ENCODE measurements at regions not wholly inside any gene's neighbourhood (a gene's known extent, or its start where the extent isn't known, plus 50 kb on each side); places are given as distances from the start of the nearest gene placed in this dataset.

DNA sequence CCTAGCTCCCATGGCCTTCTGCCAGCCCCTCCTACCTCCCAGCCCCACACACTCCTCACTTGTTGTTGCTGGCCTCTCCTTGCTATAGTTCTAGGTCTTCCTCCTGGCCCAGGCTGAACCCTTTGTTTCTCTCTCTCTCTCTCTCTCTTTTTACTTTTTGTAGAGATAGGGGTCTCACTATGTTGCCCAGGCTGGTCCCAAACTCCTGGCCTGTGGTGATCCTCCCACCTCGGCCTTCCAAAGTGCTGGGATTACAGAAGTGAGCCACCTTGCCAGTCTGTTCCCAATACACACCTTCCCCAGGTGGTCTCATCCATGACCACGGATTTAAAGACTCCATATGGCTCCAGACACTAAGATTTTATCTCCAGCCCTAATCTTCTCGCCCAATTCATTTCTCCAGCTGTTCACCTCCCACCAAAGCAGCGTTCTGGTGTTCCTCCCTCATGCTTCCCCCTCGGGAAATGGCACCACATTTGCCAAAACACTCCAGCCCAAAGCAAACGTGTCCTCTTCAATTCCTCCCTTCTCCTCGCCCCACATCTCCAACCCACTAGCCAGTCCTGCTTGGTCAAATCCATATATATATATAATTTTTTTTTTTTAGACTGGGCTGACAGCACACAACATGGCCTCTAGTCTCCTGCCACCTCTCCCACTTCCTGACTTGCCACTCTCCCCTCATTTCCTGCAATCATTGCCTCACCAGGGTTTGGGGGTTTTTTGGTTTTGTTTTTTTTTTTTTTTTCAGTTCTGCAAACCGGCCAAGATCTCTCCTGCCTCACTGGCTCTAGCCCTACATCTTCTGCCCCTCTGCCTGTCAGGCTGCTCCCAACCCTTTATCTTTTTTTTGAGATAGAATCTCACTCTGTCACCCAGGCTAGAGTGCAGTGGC lies 104.4 kb downstream of the NCR2 start:
- DNase-seq (no peak), ATAC-seq (ENCODE audit: low read depth) (peak; percentile 91)
- Mint-ChIP-seq H3K36me3 (ENCODE audit: low read depth) (no peaks in the 10 kb centered on the region), H3K27ac (peak overlapping the region; percentile 90), H3K4me3 (peak overlapping the region; percentile 21), H3K27me3 (peaks cover 9% of the 10 kb centered on the region), H3K9me3 (no peaks in the 10 kb centered on the region), H3K4me1 (peaks cover 42% of the 10 kb centered on the region)
- intact Hi-C loops (cut with micrococcal nuclease) = loop anchor here (1.0 to 5.0 kb wide), 2 partner anchors 13 to 108 kb away; partner anchors contain the start of gene FOXP4
- ChIA-PET CTCF (interaction anchor here (1.5 kb wide), 1 partner anchor 15 kb away, joined by 6 read pairs; no protein-coding TSS in a partner anchor), POLR2A (interaction anchor here (0.6 to 1.7 kb wide), 5 partner anchors 12 to 284 kb away, joined by 3 to 8 read pairs (median 4); no protein-coding TSS in a partner anchor)
- TF ChIP-seq, protein P1, sequence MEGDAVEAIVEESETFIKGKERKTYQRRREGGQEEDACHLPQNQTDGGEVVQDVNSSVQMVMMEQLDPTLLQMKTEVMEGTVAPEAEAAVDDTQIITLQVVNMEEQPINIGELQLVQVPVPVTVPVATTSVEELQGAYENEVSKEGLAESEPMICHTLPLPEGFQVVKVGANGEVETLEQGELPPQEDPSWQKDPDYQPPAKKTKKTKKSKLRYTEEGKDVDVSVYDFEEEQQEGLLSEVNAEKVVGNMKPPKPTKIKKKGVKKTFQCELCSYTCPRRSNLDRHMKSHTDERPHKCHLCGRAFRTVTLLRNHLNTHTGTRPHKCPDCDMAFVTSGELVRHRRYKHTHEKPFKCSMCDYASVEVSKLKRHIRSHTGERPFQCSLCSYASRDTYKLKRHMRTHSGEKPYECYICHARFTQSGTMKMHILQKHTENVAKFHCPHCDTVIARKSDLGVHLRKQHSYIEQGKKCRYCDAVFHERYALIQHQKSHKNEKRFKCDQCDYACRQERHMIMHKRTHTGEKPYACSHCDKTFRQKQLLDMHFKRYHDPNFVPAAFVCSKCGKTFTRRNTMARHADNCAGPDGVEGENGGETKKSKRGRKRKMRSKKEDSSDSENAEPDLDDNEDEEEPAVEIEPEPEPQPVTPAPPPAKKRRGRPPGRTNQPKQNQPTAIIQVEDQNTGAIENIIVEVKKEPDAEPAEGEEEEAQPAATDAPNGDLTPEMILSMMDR (IDR thresholded peaks at IDR 0.05) = no peak

DNA sequence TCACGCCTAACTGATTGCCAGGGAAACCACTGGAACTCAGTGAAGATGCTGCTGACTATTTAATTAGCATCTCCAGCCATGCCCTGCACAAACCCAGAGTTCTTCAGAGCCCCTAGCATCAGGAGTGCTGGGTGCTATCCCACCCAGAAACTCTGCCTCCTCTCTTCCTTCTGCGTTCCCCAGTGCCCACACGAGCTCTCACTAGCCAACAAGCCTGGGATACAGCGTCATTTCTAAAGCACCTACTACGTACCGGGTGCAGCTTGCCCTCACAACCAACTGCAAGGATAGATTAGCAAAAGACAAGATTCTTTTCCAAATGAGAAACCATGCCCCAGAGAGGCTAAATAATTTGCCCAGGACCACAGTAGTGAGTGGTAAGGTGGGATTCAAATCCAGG lies 105.2 kb upstream of the FOXP4 start:
- peak overlapping the region; percentile 21 for H3K4me3 Mint-ChIP-seq
- intact Hi-C loops (cut with micrococcal nuclease) = loop anchor here (1.0 to 5.0 kb wide), 2 partner anchors 15 to 106 kb away; partner anchors contain the start of gene FOXP4
- ATAC-seq (ENCODE audit: low read depth) (no peak), DNase-seq (no peak)
- ChIA-PET POLR2A (interaction anchor here (0.6 to 1.6 kb wide), 3 partner anchors 13 to 114 kb away, joined by 5 to 8 read pairs (median 5); no protein-coding TSS in a partner anchor), CTCF (interaction anchor here (1.5 kb wide), 1 partner anchor 16 kb away, joined by 6 read pairs; no protein-coding TSS in a partner anchor)
- H3K9me3 Mint-ChIP-seq = no peaks in the 10 kb centered on the region
- H3K27me3 Mint-ChIP-seq = peaks cover 12% of the 10 kb centered on the region
- no peaks in the 10 kb centered on the region for H3K36me3 Mint-ChIP-seq (ENCODE audit: low read depth)
- H3K27ac Mint-ChIP-seq = peak overlapping the region; percentile 90
- H3K4me1 Mint-ChIP-seq = peaks cover 42% of the 10 kb centered on the region
- TF ChIP-seq, protein P1 (IDR thresholded peaks at IDR 0.05) = no peak

DNA sequence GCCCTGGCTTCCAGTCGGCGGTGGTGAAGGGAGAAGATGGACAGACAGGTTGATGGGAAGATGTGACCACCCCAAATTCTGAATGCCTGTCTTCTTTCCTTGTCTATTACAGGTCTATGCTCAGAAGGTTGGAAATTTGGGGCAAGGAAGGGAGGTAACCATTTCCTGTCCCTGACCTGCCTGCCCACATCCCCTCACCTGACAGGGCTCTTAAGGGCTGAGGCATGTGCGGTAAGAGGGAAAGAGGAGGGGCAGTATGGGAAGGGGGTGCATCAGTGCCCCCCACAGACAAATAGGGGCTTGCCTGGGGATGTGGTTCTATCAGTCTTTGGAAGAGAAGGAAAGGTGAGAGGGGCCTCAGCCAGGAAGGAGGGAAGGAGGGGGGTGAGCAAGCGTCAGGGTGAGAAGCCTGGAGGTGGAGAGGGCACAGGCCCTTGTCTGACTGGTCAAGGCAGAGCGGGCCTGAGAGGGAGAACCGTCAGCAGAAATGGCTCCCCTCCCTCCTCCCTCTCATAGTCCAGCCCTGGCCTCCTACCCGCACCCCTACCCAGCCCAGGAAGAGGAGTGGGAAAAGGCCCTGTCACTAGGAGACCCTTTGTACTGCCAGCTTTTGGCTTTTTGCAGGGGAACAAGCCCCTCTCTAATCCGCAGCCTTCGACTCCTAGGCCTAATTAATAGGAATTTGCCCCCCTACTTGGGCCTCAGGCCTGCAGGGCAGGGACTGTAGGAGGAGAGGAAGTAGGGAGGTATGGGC lies 104.4 kb upstream of the FOXP4 start:
- Mint-ChIP-seq H3K27me3 (peaks cover 12% of the 10 kb centered on the region), H3K9me3 (no peaks in the 10 kb centered on the region), H3K27ac (no peak overlapping the region), H3K4me3 (no peak overlapping the region), H3K4me1 (peaks cover 42% of the 10 kb centered on the region), H3K36me3 (ENCODE audit: low read depth) (no peaks in the 10 kb centered on the region)
- TF ChIP-seq, protein P1 (IDR thresholded peaks at IDR 0.05) = no peak
- intact Hi-C loops (cut with micrococcal nuclease) = loop anchor here (5.0 kb wide), 1 partner anchor 106 kb away; the partner anchor contains the start of gene FOXP4
- POLR2A ChIA-PET = no interaction called here
- DNase-seq (no peak), ATAC-seq (ENCODE audit: low read depth) (no peak)
- CTCF ChIA-PET = interaction anchor here (1.5 kb wide), 1 partner anchor 17 kb away, joined by 6 read pairs; no protein-coding TSS in a partner anchor

DNA sequence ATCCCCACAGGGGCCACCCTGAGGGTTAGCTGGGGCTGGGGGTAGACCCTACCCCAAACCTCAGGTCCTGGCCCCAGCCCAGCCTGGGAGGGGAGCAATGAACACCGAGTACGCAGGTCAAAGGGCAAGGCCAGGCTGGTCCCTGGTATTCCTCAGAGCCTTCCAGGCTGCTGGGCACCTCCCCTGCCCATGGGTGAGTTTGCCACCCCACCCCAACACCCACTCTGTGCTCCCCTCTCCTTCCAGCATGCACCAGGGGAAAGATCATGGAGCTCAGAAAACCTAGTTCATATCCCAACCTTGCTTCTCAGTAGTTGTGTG lies 103.9 kb upstream of the FOXP4 start:
- ChIA-PET CTCF (interaction anchor here (1.0 kb wide), 2 partner anchors 16 to 22 kb away, joined by 3 to 6 read pairs; no protein-coding TSS in a partner anchor), POLR2A (interaction anchor here (0.5 kb wide), 1 partner anchor 439 kb away, joined by 3 read pairs; no protein-coding TSS in a partner anchor)
- TF ChIP-seq, protein P1 (IDR thresholded peaks at IDR 0.05) = no peak
- Mint-ChIP-seq H3K36me3 (ENCODE audit: low read depth) (no peaks in the 10 kb centered on the region), H3K4me1 (peaks cover 42% of the 10 kb centered on the region), H3K4me3 (no peak overlapping the region), H3K27ac (no peak overlapping the region), H3K9me3 (no peaks in the 10 kb centered on the region), H3K27me3 (peaks cover 12% of the 10 kb centered on the region)
- intact Hi-C loops (cut with micrococcal nuclease) = loop anchor here (5.0 kb wide), 1 partner anchor 105 kb away; the partner anchor contains the start of gene FOXP4
- no peak for ATAC-seq (ENCODE audit: low read depth)
- no peak for DNase-seq
